ENCODE measurements at regions not wholly inside any gene's neighbourhood (a gene's known extent, or its start where the extent isn't known, plus 50 kb on each side); places are given as distances from the start of the nearest gene placed in this dataset.
"Not testable (repeated sequence)": the region's sequence is repeated elsewhere in the genome, so short reads cannot be mapped to it uniquely, and the experiment has no call there.

DNA sequence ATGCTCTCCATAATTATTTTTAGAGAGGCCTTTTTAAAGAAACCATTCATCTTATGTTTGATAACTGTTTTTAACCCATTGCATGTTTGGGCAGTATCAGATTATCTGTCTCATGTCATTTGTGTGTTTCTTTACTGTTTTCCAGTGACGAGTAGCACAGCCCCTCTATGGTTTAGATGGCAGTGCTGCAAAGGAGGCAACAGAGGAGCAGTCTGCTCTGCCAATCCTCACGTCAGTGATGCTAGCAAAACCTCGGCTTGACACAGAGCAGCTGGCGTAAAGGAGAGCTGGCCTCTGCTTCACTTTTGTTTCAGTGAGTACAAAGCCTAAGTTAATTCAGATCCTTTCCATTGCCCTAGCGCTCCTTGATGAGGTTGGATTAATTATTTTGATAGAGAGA lies 80.4 kb upstream of the GARIN1A start:
- H3K9me3 Mint-ChIP-seq (ENCODE audit: unreplicated experiment), result no peaks in the 10 kb centered on the region
- H3K27ac Mint-ChIP-seq (ENCODE audit: unreplicated experiment), result no peak overlapping the region
- peaks cover under 1% of the 10 kb centered on the region for H3K27me3 Mint-ChIP-seq (ENCODE audit: unreplicated experiment)
- H3K4me3 Mint-ChIP-seq (ENCODE audit: unreplicated experiment), result no peak overlapping the region
- no peaks in the 10 kb centered on the region for H3K4me1 Mint-ChIP-seq (ENCODE audit: unreplicated experiment)
- DNase-seq (ENCODE audit: low spot score), result no peak
- no peak for TF ChIP-seq CTCF (IDR thresholded peaks at IDR 0.05; ENCODE audit: unreplicated experiment)
- peaks cover 22% of the 10 kb centered on the region for H3K36me3 Mint-ChIP-seq (ENCODE audit: low read depth, unreplicated experiment)

- H3K4me1 Mint-ChIP-seq (ENCODE audit: unreplicated experiment); DNase-seq (ENCODE audit: low spot score); H3K9me3 Mint-ChIP-seq (ENCODE audit: unreplicated experiment); H3K27ac Mint-ChIP-seq (ENCODE audit: unreplicated experiment); H3K4me3 Mint-ChIP-seq (ENCODE audit: unreplicated experiment); H3K27me3 Mint-ChIP-seq (ENCODE audit: unreplicated experiment): not testable (repeated sequence)
- H3K36me3 Mint-ChIP-seq (ENCODE audit: low read depth, unreplicated experiment), result peaks cover 25% of the 10 kb centered on the region
Measured at GRCh38 chr7:128592209-128592608, 79.9 kb upstream of the GARIN1A start.

- not testable (repeated sequence) for H3K27ac Mint-ChIP-seq (ENCODE audit: unreplicated experiment); H3K9me3 Mint-ChIP-seq (ENCODE audit: unreplicated experiment)
Measured at GRCh38 chr7:128594061-128594460, 78.0 kb upstream of the GARIN1A start.

GRCh38 chr7:128596336-128597128 lies 75.6 kb upstream of the GARIN1A start:
- H3K9me3 Mint-ChIP-seq (ENCODE audit: unreplicated experiment); DNase-seq (ENCODE audit: low spot score); H3K27me3 Mint-ChIP-seq (ENCODE audit: unreplicated experiment); H3K4me1 Mint-ChIP-seq (ENCODE audit: unreplicated experiment): not testable (repeated sequence)
- Mint-ChIP-seq H3K27ac (ENCODE audit: unreplicated experiment) (peak overlapping the region; percentile 52), H3K4me3 (ENCODE audit: unreplicated experiment) (peak overlapping the region; percentile 44), H3K36me3 (ENCODE audit: low read depth, unreplicated experiment) (peaks cover 40% of the 10 kb centered on the region)

More at GRCh38 chr7:128594061-128594460, 78.0 kb upstream of the GARIN1A start:
- H3K4me3 Mint-ChIP-seq (ENCODE audit: unreplicated experiment); H3K4me1 Mint-ChIP-seq (ENCODE audit: unreplicated experiment); DNase-seq (ENCODE audit: low spot score); H3K27me3 Mint-ChIP-seq (ENCODE audit: unreplicated experiment): not testable (repeated sequence)
- peaks cover 29% of the 10 kb centered on the region for H3K36me3 Mint-ChIP-seq (ENCODE audit: low read depth, unreplicated experiment)

- H3K27me3 Mint-ChIP-seq (ENCODE audit: unreplicated experiment); H3K9me3 Mint-ChIP-seq (ENCODE audit: unreplicated experiment); H3K4me1 Mint-ChIP-seq (ENCODE audit: unreplicated experiment); H3K4me3 Mint-ChIP-seq (ENCODE audit: unreplicated experiment); H3K27ac Mint-ChIP-seq (ENCODE audit: unreplicated experiment); DNase-seq (ENCODE audit: low spot score): not testable (repeated sequence)
- peaks cover 34% of the 10 kb centered on the region for H3K36me3 Mint-ChIP-seq (ENCODE audit: low read depth, unreplicated experiment)
Measured at GRCh38 chr7:128598946-128599345, 73.1 kb upstream of the GARIN1A start.

GRCh38 chr7:128608678-128609421 lies 63.2 kb upstream of the GARIN1A start:
- H3K4me3 Mint-ChIP-seq (ENCODE audit: unreplicated experiment), result not testable (repeated sequence)

GRCh38 chr7:128613366-128613765 lies 58.7 kb upstream of the GARIN1A start:
- H3K36me3 Mint-ChIP-seq (ENCODE audit: low read depth, unreplicated experiment), result peaks cover 18% of the 10 kb centered on the region

More at GRCh38 chr7:128608678-128609421, 63.2 kb upstream of the GARIN1A start:
- not testable (repeated sequence) for H3K27me3 Mint-ChIP-seq (ENCODE audit: unreplicated experiment); H3K4me1 Mint-ChIP-seq (ENCODE audit: unreplicated experiment); H3K36me3 Mint-ChIP-seq (ENCODE audit: low read depth, unreplicated experiment); H3K9me3 Mint-ChIP-seq (ENCODE audit: unreplicated experiment); H3K27ac Mint-ChIP-seq (ENCODE audit: unreplicated experiment)
- DNase-seq (ENCODE audit: low spot score), result peak; percentile 19
- TF ChIP-seq CTCF (IDR thresholded peaks at IDR 0.05; ENCODE audit: unreplicated experiment), result peak; percentile 20

DNA sequence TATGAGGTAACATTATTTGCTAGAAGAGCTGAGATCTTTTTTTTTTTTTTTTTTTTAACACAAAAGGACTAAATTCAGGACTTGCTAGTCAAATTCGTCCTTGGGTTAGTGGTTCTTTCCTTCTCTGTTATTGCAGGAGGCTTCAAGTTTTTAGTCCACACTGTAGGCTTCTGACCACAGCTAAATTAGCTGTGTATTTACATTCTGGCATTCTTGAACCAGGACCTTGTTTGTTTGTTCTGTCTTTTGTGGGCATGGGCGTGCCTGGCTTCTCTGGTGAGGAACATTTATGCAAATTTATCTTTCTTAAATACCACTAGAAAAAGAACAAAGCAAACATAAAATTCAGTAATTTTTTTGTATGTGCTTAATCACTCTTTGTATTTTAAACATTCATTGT lies 57.3 kb upstream of the GARIN1A start:
- not testable (repeated sequence) for DNase-seq (ENCODE audit: low spot score); H3K9me3 Mint-ChIP-seq (ENCODE audit: unreplicated experiment); H3K4me1 Mint-ChIP-seq (ENCODE audit: unreplicated experiment); H3K27ac Mint-ChIP-seq (ENCODE audit: unreplicated experiment); H3K4me3 Mint-ChIP-seq (ENCODE audit: unreplicated experiment); H3K27me3 Mint-ChIP-seq (ENCODE audit: unreplicated experiment)
- H3K36me3 Mint-ChIP-seq (ENCODE audit: low read depth, unreplicated experiment), result peaks cover 14% of the 10 kb centered on the region

More at GRCh38 chr7:128613366-128613765, 58.7 kb upstream of the GARIN1A start:
- not testable (repeated sequence) for H3K9me3 Mint-ChIP-seq (ENCODE audit: unreplicated experiment); DNase-seq (ENCODE audit: low spot score); H3K27ac Mint-ChIP-seq (ENCODE audit: unreplicated experiment); H3K27me3 Mint-ChIP-seq (ENCODE audit: unreplicated experiment); H3K4me3 Mint-ChIP-seq (ENCODE audit: unreplicated experiment); H3K4me1 Mint-ChIP-seq (ENCODE audit: unreplicated experiment)

DNA sequence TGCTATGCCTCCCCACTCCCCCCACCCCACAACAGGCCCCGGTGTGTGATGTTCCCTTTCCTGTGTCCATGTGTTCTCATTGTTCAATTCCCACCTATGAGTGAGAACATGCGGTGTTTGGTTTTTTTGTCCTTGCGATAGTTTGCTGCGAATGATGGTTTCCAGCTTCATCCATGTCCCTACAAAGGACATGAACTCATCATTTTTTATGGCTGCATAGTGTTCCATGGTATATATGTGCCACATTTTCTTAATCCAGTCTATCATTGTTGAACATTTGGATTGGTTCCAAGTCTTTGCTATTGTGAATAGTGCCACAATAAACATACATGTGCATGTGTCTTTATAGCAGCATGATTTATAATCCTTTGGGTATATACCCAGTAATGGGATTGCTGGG lies 55.3 kb upstream of the GARIN1A start:
- not testable (repeated sequence) for H3K27me3 Mint-ChIP-seq (ENCODE audit: unreplicated experiment); DNase-seq (ENCODE audit: low spot score); H3K9me3 Mint-ChIP-seq (ENCODE audit: unreplicated experiment); H3K27ac Mint-ChIP-seq (ENCODE audit: unreplicated experiment); H3K4me3 Mint-ChIP-seq (ENCODE audit: unreplicated experiment); H3K4me1 Mint-ChIP-seq (ENCODE audit: unreplicated experiment)
- peaks cover 19% of the 10 kb centered on the region for H3K36me3 Mint-ChIP-seq (ENCODE audit: low read depth, unreplicated experiment)
